HepG2 (cell line): ENCODE measurements at regions not wholly inside any gene's neighbourhood (a gene's known extent, or its start where the extent isn't known, plus 50 kb on each side); places are given as distances from the start of the nearest gene placed in this dataset.

Experiments used
- ATAC-seq: fragments of 200-7000 bp; cut with Tn5 transposase; 3 replicates; pipeline ENCODE4 v1.9.1; 2020; ENCODE audit warnings: mild to moderate bottlenecking, moderate library complexity
- BruUV-seq: library from RNA; stranded (reverse); fragments of 400-500 nt; replicated peaks from 2 replicates; lab custom pipeline; 2021; lab: Mats Ljungman, UMichigan
- CTCF ChIA-PET: fragments of 300-600 bp; formaldehyde crosslinking; extraction: SDS; loops from one replicate; lab custom pipeline; 2021; ENCODE audit warnings: low total read pairs, inconsistent platforms, low intra/inter-chr PET ratio; lab: Yijun Ruan, JAX
- POLR2A ChIA-PET: fragments of 350-600 bp; sonication (Branson Sonifier 250); formaldehyde crosslinking; loops from one replicate; lab custom pipeline; 2020; ENCODE audit warnings: antibody characterized with exemption, inconsistent platforms; lab: Yijun Ruan, JAX
- DNase-seq: peaks from one replicate; pipeline ENCODE4 v3.0.0-alpha.2; 2015; ENCODE audit warnings: low spot score
- FAIRE-seq: peaks from 3 replicates; lab custom pipeline; 2011; peaks lifted over from hg19 to GRCh38; lab: Jason Lieb, UNC
- H2AFZ ChIP-seq: one replicate; pipeline ENCODE4 v1.6.1; 2011; ENCODE audit warnings: low read length, inconsistent platforms
- H3K27ac ChIP-seq: fragments of 300-600 bp; 3 replicates; pipeline ENCODE4 v1.8.0; 2011; ENCODE audit warnings: mixed run types, mild to moderate bottlenecking, mixed read lengths, low read length, inconsistent platforms; ENCODE audit not compliant: insufficient read depth; ENCODE audit errors: extremely low read length
- H3K27me3 ChIP-seq, 2 experiments: fragments of 200-600 bp in 1 of 2; 2 replicates in 1 of 2; 3 replicates in 1 of 2; pipeline versions ENCODE4 v1.6.0 to v1.8.0; 2011; ENCODE audit warnings: low read length in 2 of 2, mild to moderate bottlenecking in 2 of 2, moderate library complexity in 2 of 2, inconsistent platforms in 1 of 2; ENCODE audit not compliant: insufficient read depth in 2 of 2, control insufficient read depth in 1 of 2
- H3K36me3 ChIP-seq, 2 experiments: fragments of 200-600 bp in 1 of 2; replicated peaks in 1 of 2; 2 replicates in 1 of 2; 3 replicates in 1 of 2; pipeline versions ENCODE4 v1.5.1 to v1.8.0; 2011; ENCODE audit warnings: low read length in 2 of 2, inconsistent platforms in 1 of 2; ENCODE audit not compliant: insufficient read depth in 2 of 2, control insufficient read depth in 1 of 2
- H3K4me1 ChIP-seq: 2 replicates; pipeline ENCODE4 v1.5.1; 2012; ENCODE audit warnings: low read length, inconsistent platforms; ENCODE audit not compliant: insufficient read depth
- H3K4me2 ChIP-seq: 2 replicates; pipeline ENCODE4 v1.6.0; 2011; ENCODE audit warnings: low read depth, low read length, inconsistent platforms
- H3K4me3 ChIP-seq, 3 experiments: fragments of 200-600 bp in 1 of 3; sonication (generic), shearing (Covaris generic) in 1 of 3; replicated peaks in 1 of 3; 2 replicates each; pipeline ENCODE4 v1.5.1; 2011 to 2016; ENCODE audit warnings: low read length in 3 of 3, inconsistent platforms in 2 of 3, low read depth in 2 of 3, mild to moderate bottlenecking in 2 of 3, control low read depth in 1 of 3, mixed read lengths in 1 of 3; ENCODE audit not compliant: insufficient read depth in 1 of 3
- H3K79me2 ChIP-seq: one replicate; pipeline ENCODE4 v1.6.1; 2011; ENCODE audit warnings: low read length, inconsistent platforms; ENCODE audit not compliant: insufficient read depth
- H3K9ac ChIP-seq: 2 replicates; pipeline ENCODE4 v1.6.0; 2011; ENCODE audit warnings: mild to moderate bottlenecking, low read depth, low read length, inconsistent platforms; ENCODE audit not compliant: insufficient read depth
- H3K9me3 ChIP-seq: 2 replicates; pipeline ENCODE4 v1.5.1; 2012; ENCODE audit warnings: mild to moderate bottlenecking, low read length
- H4K20me1 ChIP-seq: 2 replicates; pipeline ENCODE4 v1.6.0; 2011; ENCODE audit warnings: inconsistent platforms, mild to moderate bottlenecking, low read length, moderate library complexity; ENCODE audit not compliant: insufficient read depth
- CBX1 ChIP-seq: IDR thresholded peaks from one replicate; pipeline ENCODE4 v1.6.1; 2016; ENCODE audit warnings: antibody characterized with exemption, low read depth
- CBX5 ChIP-seq: sonication (generic); formaldehyde crosslinking; IDR thresholded peaks from 2 replicates; pipeline ENCODE4 v1.4.0; 2020; ENCODE audit warnings: missing genetic modification reagents, borderline replicate concordance
- HIVEP1 ChIP-seq: sonication (generic); formaldehyde crosslinking; IDR thresholded peaks from 2 replicates; pipeline ENCODE4 v1.4.0; 2020; ENCODE audit warnings: mild to moderate bottlenecking, missing genetic modification reagents
- HNF4A ChIP-seq: sonication (generic); formaldehyde crosslinking; IDR thresholded peaks from 2 replicates; pipeline ENCODE4 v1.4.0; 2020; ENCODE audit warnings: missing genetic modification reagents
- IRF2 ChIP-seq: IDR thresholded peaks from 2 replicates; pipeline ENCODE4 v1.6.1; 2018; ENCODE audit warnings: missing genetic modification reagents, missing compliant biosample characterization
- MIER3 ChIP-seq: IDR thresholded peaks from 2 replicates; pipeline ENCODE4 v1.6.1; 2016; ENCODE audit warnings: missing compliant biosample characterization, borderline replicate concordance
- NAIF1 ChIP-seq: sonication (generic); formaldehyde crosslinking; IDR thresholded peaks from 2 replicates; pipeline ENCODE4 v1.5.0; 2020; ENCODE audit warnings: mild to moderate bottlenecking, missing genetic modification reagents, borderline replicate concordance
- NR1H2 ChIP-seq: sonication (generic); formaldehyde crosslinking; IDR thresholded peaks from 2 replicates; pipeline ENCODE4 v1.8.1; 2022; ENCODE audit warnings: low read depth, missing genetic modification reagents, borderline replicate concordance
- POLR2AphosphoS5 ChIP-seq: IDR thresholded peaks from 2 replicates; pipeline ENCODE4 v1.6.1; 2012; ENCODE audit warnings: low read depth, low read length
- RAD51 ChIP-seq: fragments of 450-650 bp; IDR thresholded peaks from 2 replicates; pipeline ENCODE4 v1.6.1; 2016; ENCODE audit warnings: borderline replicate concordance
- SNRNP70 ChIP-seq: fragments of 200-400 bp; formaldehyde crosslinking; IDR thresholded peaks from 2 replicates; pipeline ENCODE4 v1.6.1; 2017; ENCODE audit warnings: mild to moderate bottlenecking, low read depth, low read length, moderate library complexity
- TFE3 ChIP-seq: IDR thresholded peaks from 2 replicates; pipeline ENCODE4 v1.6.1; 2016
- ZKSCAN5 ChIP-seq: sonication (generic); formaldehyde crosslinking; IDR thresholded peaks from 2 replicates; pipeline ENCODE4 v1.5.1; 2020; ENCODE audit warnings: mild to moderate bottlenecking, missing genetic modification reagents
- ZMAT5 ChIP-seq: sonication (generic); formaldehyde crosslinking; IDR thresholded peaks from 2 replicates; pipeline ENCODE4 v1.5.0; 2020; ENCODE audit warnings: mild to moderate bottlenecking, low read depth, missing genetic modification reagents, borderline replicate concordance
- ZNF33B ChIP-seq: sonication (generic); formaldehyde crosslinking; IDR thresholded peaks from 2 replicates; pipeline ENCODE4 v1.5.1; 2020; ENCODE audit warnings: mild to moderate bottlenecking, missing genetic modification reagents
- ZNF572 ChIP-seq: sonication (generic); formaldehyde crosslinking; IDR thresholded peaks from 2 replicates; pipeline ENCODE4 v1.5.1; 2020; ENCODE audit warnings: mild to moderate bottlenecking, missing genetic modification reagents
- ZNF609 ChIP-seq: sonication (generic); formaldehyde crosslinking; IDR thresholded peaks from 2 replicates; pipeline ENCODE4 v1.4.0; 2020; ENCODE audit warnings: mild to moderate bottlenecking, missing genetic modification reagents, borderline replicate concordance
- WGBS: methylation state at CpG from one replicate; pipeline ENCODE4 v1.1.6; 2017; ENCODE audit warnings: low lambda C conversion rate; 5-methylcytosine and 5-hydroxymethylcytosine counted together
- in situ Hi-C: cut with HindIII; loops from 2 replicates; pipeline ENCODE4 v1.10.0; 2017; ENCODE audit warnings: low pct_unique_long_range_greater_than_20kb; ENCODE audit not compliant: extremely low pct_ligation_motif_present
- intact Hi-C: fragments of 100-400 bp; cut with micrococcal nuclease; formaldehyde crosslinking; loops from one replicate; pipeline ENCODE4 v1.10.0; 2022; ENCODE audit not compliant: unreplicated experiment

GRCh38 chr13:33364192-33364591 is 78.6 kb upstream of the STARD13 start (continued):
- no peak for TF ChIP-seq ZMAT5 (CRISPR knock-in tag)

- Histone ChIP-seq H3K4me1 (peaks cover 15% of the 10 kb centered on the region), H3K9ac (no peak overlapping the region), H3K4me3 (no peak overlapping the region), H3K36me3 (no peaks in the 10 kb centered on the region), H3K9me3 (no peaks in the 10 kb centered on the region), H3K4me2 (peak overlapping the region; percentile 18; the same call in 1 of the 2 replicates), H3K27ac (peak overlapping the region; percentile 59), H4K20me1 (no peaks in the 10 kb centered on the region), H3K27me3 (no peaks in the 10 kb centered on the region), H2AFZ (no peak overlapping the region), H3K79me2 (no peaks in the 10 kb centered on the region)
- FAIRE-seq (peak; percentile 34), ATAC-seq (peak; percentile 60; the same call in 2 of the 3 replicates), DNase-seq (peak; percentile 66)
- WGBS = 27% methylated on average over 6 of the region's 6 CpGs
- intact Hi-C loops = no loop called here
- in situ Hi-C loops = no loop called here
- BruUV-seq = no TSS peak
- CTCF ChIA-PET = no interaction called here
- POLR2A ChIA-PET = interaction anchor here (0.9 kb wide), 1 partner anchor 137 kb away, joined by 3 read pairs; no protein-coding TSS in a partner anchor
- TF ChIP-seq MIER3 (CRISPR knock-in tag) = no peak
- TF ChIP-seq HIVEP1 = no peak
- no peak for TF ChIP-seq ZKSCAN5 (CRISPR knock-in tag)
- peak; percentile 40; the same call in 1 of the 2 replicates for TF ChIP-seq TFE3 (CRISPR knock-in tag)
- no peak for TF ChIP-seq ZNF572 (CRISPR knock-in tag)
- TF ChIP-seq POLR2AphosphoS5 = no peak
- TF ChIP-seq SNRNP70 = no peak
- no peak for TF ChIP-seq CBX5 (CRISPR knock-in tag)
- TF ChIP-seq NR1H2 = no peak
- TF ChIP-seq HNF4A (CRISPR knock-in tag) = peak; percentile 57; the same call in 1 of the 2 replicates
- no peak for TF ChIP-seq RAD51
- TF ChIP-seq ZNF33B = no peak
- 0 out of 2 replicates have a peak, but pooled peaks have one; percentile 20 for TF ChIP-seq ZNF609 (CRISPR knock-in tag)
- TF ChIP-seq NAIF1 (CRISPR knock-in tag) = no peak
- TF ChIP-seq IRF2 (CRISPR knock-in tag) = no peak
- no peak for TF ChIP-seq CBX1
Observed at GRCh38 chr13:33366469-33367062, 81.0 kb upstream of the STARD13 start.
